ENCODE measurements at regions not wholly inside any gene's neighbourhood (a gene's known extent, or its start where the extent isn't known, plus 50 kb on each side); places are given as distances from the start of the nearest gene placed in this dataset.

DNA sequence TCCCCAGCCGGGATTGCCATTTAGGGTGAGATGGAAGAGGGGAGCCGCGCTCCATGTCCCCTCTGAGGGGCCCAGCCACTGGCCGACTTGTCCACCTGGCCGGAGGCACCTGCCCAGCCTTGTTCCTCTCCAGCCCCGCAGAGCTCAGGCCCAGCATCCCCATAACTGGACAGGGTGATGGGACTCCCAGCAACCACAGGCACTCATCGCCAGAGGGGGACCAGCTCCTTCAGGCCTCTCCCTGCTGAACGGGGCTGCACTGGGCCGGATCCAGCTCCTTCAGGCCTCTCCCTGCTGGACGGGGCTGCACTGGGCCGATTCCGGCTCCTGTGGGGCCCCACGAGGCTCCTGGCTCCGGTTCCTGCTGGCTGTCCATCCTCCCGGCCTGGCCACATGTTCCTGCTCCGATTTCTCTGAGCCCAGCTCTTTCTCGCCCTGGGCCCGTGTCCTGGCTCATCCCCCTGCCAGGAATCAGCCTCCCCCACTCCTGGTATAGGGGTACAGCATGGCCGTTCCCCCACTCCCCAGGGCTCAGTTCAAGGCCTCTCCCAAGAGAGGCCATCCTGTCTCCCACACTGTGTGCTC, 56.1 kb upstream of the ADGRA1 start:
- no peak for DNase-seq
- Mint-ChIP-seq H3K9me3 (no peaks in the 10 kb centered on the region), H3K4me3 (no peak overlapping the region), H3K27me3 (ENCODE audit: low read depth) (peaks cover 46% of the 10 kb centered on the region), H3K4me1 (peaks cover 20 to 29% of the 10 kb centered on the region in 2 experiments), H3K36me3 (ENCODE audit: insufficient read depth in 1 of 3, low read depth in 3 of 3) (no peaks in the 10 kb centered on the region), H3K27ac (no peak overlapping the region; a peak in 1 of 7 replicates)
- no peak overlapping the region for H4K5ac ChIP-seq (ENCODE audit: insufficient read length, low read depth, low read length)
- H3K27me3 ChIP-seq (ENCODE audit: insufficient read depth, low read length) = no peaks in the 10 kb centered on the region
- H4K91ac ChIP-seq (ENCODE audit: insufficient read length, low read depth, low read length) = no peak overlapping the region
- H3K4ac ChIP-seq (ENCODE audit: low read depth, low read length) = no peak overlapping the region; the same call in 1 of the 2 replicates
- H3K9ac ChIP-seq (ENCODE audit: extremely low read depth, insufficient read length, low read length) = no peak overlapping the region
- H3K27ac ChIP-seq (ENCODE audit: insufficient read length, low read depth, low read length) = no peak overlapping the region
- no peaks in the 10 kb centered on the region for H3K4me1 ChIP-seq (ENCODE audit: insufficient read depth, low read length)
- 0 out of 2 replicates have a peak overlapping the region, but pooled peaks have one; percentile 54 for H2BK15ac ChIP-seq (ENCODE audit: low read depth, low read length)
- H3K4me2 ChIP-seq (ENCODE audit: insufficient read depth, insufficient read length, low read length) = no peak overlapping the region
- H3K14ac ChIP-seq (ENCODE audit: insufficient read depth, low read length) = no peak overlapping the region; the same call in 1 of the 2 replicates
- no CpG with 5 or more reads among the region's 19 CpGs for WGBS (ENCODE audit: extremely low coverage, insufficient read length, low lambda C conversion rate)
- H4K8ac ChIP-seq (replicated peaks; ENCODE audit: insufficient read length, low read depth, low read length) = no peak overlapping the region
- no peak overlapping the region for H3K56ac ChIP-seq (ENCODE audit: insufficient read length, low read depth, low read length)
- no peaks in the 10 kb centered on the region for H3K79me1 ChIP-seq (ENCODE audit: insufficient read depth, low read depth, low read length, poor library complexity, severe bottlenecking)
- no peak overlapping the region for H2BK20ac ChIP-seq (ENCODE audit: low read depth, low read length, poor library complexity, severe bottlenecking)
- no peaks in the 10 kb centered on the region for H3K9me3 ChIP-seq (ENCODE audit: control insufficient read depth, low read depth, low read length)
- no peak for TF ChIP-seq CTCF (conservative IDR thresholded peaks at IDR 0.05)
- H2AFZ ChIP-seq (ENCODE audit: low read length) = no peak overlapping the region
- no peaks in the 10 kb centered on the region for H3K79me2 ChIP-seq (ENCODE audit: insufficient read depth, low read length)
- no peak overlapping the region for H3T11ph ChIP-seq (ENCODE audit: low read length)
- no peak overlapping the region for H2AK5ac ChIP-seq (ENCODE audit: insufficient read length, low read length)
- no peak overlapping the region for H2BK120ac ChIP-seq (ENCODE audit: low read depth, low read length, poor library complexity, severe bottlenecking)
- H2BK5ac ChIP-seq (ENCODE audit: insufficient read length, low read length) = no peak overlapping the region
- no peak overlapping the region for H3K18ac ChIP-seq (ENCODE audit: insufficient read length, low read depth, low read length)
- no peaks in the 10 kb centered on the region for H4K20me1 ChIP-seq (ENCODE audit: control insufficient read depth, insufficient read depth, insufficient read length)
- no peak overlapping the region for H3K23ac ChIP-seq (ENCODE audit: insufficient read length, low read depth, low read length)
- H3K23me2 ChIP-seq (ENCODE audit: insufficient read length, low read depth, low read length, poor library complexity, severe bottlenecking) = no peaks in the 10 kb centered on the region
- H2BK12ac ChIP-seq (ENCODE audit: insufficient read length, low read depth, low read length) = no peak overlapping the region

Measured in H9 (cell line).